H1 (cell line): ENCODE measurements at regions not wholly inside any gene's neighbourhood (a gene's known extent, or its start where the extent isn't known, plus 50 kb on each side); places are given as distances from the start of the nearest gene placed in this dataset.

Source experiments
- CTCF ChIA-PET: fragments of 300-600 bp; sonication (Branson Sonifier 250); formaldehyde crosslinking; loops from one replicate; lab custom pipeline; 2021; ENCODE audit not compliant: partially characterized antibody; lab: Charles Lee
- POLR2A ChIA-PET: fragments of 300-600 bp; sonication (Branson Sonifier 250); formaldehyde crosslinking; loops from one replicate; lab custom pipeline; 2021; ENCODE audit warnings: inconsistent platforms; ENCODE audit not compliant: partially characterized antibody; lab: Charles Lee
- DNase-seq, 2 experiments: peaks; one replicate each; pipeline versions ENCODE4 v3.0.0 to v3.0.0-alpha.2; 2010 to 2022; ENCODE audit warnings: low spot score in 2 of 2, low read depth in 1 of 2, mixed read lengths in 1 of 2
- FAIRE-seq: peaks from 2 replicates; lab custom pipeline; 2011; peaks lifted over from hg19 to GRCh38; lab: Jason Lieb, UNC
- H2AFZ ChIP-seq: 2 replicates; pipeline ENCODE4 v1.8.1; 2012; ENCODE audit warnings: low read length, inconsistent platforms
- H2AK5ac ChIP-seq: 2 replicates; pipeline ENCODE4 v1.6.1; 2013; ENCODE audit warnings: low read depth, low read length
- H2BK120ac ChIP-seq: replicated peaks from 2 replicates; pipeline ENCODE3; 2013; ENCODE audit warnings: low read depth, low read length, inconsistent platforms
- H2BK12ac ChIP-seq: 2 replicates; pipeline ENCODE4 v1.6.1; 2013; ENCODE audit warnings: low read depth, low read length
- H2BK15ac ChIP-seq: 2 replicates; pipeline ENCODE4 v1.6.1; 2013; ENCODE audit warnings: low read length
- H2BK20ac ChIP-seq: 2 replicates; pipeline ENCODE4 v1.6.1; 2013; ENCODE audit warnings: low read length
- H2BK5ac ChIP-seq: 2 replicates; pipeline ENCODE4 v1.6.1; 2013; ENCODE audit warnings: low read depth, low read length
- H3K14ac ChIP-seq: 2 replicates; pipeline ENCODE4 v1.6.1; 2013; ENCODE audit warnings: inconsistent platforms; ENCODE audit not compliant: insufficient read length
- H3K18ac ChIP-seq: 2 replicates; pipeline ENCODE4 v1.6.1; 2013; ENCODE audit warnings: low read length; ENCODE audit errors: extremely low read depth
- H3K23ac ChIP-seq: 2 replicates; pipeline ENCODE4 v1.6.1; 2013; ENCODE audit warnings: inconsistent platforms; ENCODE audit not compliant: insufficient read length
- H3K23me2 ChIP-seq: 2 replicates; pipeline ENCODE4 v1.6.1; 2013; ENCODE audit warnings: low read depth, low read length
- H3K27ac ChIP-seq: 2 replicates; pipeline ENCODE4 v1.6.1; 2011; ENCODE audit warnings: low read depth, low read length, inconsistent platforms
- H3K27me3 ChIP-seq, 4 experiments: replicated peaks in 1 of 4; 1 replicate in 1 of 4; 2 replicates in 3 of 4; pipeline versions ENCODE4 v1.6.1 to v1.8.1; 2011 to 2013; ENCODE audit warnings: low read length in 3 of 4, mild to moderate bottlenecking in 3 of 4, inconsistent platforms in 2 of 4, mixed read lengths in 2 of 4, moderate library complexity in 1 of 4; ENCODE audit not compliant: control insufficient read depth in 3 of 4, insufficient read depth in 3 of 4; ENCODE audit errors: extremely low read depth in 1 of 4
- H3K36me3 ChIP-seq, 4 experiments: 2 replicates each; pipeline versions ENCODE4 v1.6.1 to v1.8.1; 2011 to 2013; ENCODE audit warnings: mild to moderate bottlenecking in 4 of 4, low read length in 3 of 4, moderate library complexity in 2 of 4, control low read depth in 1 of 4, inconsistent platforms in 1 of 4; ENCODE audit not compliant: insufficient read depth in 4 of 4, control insufficient read depth in 2 of 4
- H3K4ac ChIP-seq: replicated peaks from 2 replicates; pipeline ENCODE3; 2013; ENCODE audit warnings: low read length, low read depth, mixed read lengths, inconsistent platforms; ENCODE audit not compliant: insufficient read length
- H3K4me1 ChIP-seq, 4 experiments: replicated peaks in 1 of 4; 1 replicate in 1 of 4; 2 replicates in 3 of 4; pipeline versions ENCODE4 v1.6.1 to v1.8.1; 2011 to 2013; ENCODE audit warnings: low read length in 3 of 4, inconsistent platforms in 2 of 4, mixed read lengths in 1 of 4; ENCODE audit not compliant: insufficient read depth in 4 of 4, control insufficient read depth in 3 of 4
- H3K4me2 ChIP-seq, 2 experiments: 2 replicates each; pipeline versions ENCODE4 v1.6.1 to v1.8.1; 2011 to 2013; ENCODE audit warnings: low read depth in 2 of 2, low read length in 2 of 2, control low read depth in 1 of 2, inconsistent platforms in 1 of 2, mild to moderate bottlenecking in 1 of 2; ENCODE audit not compliant: insufficient read depth in 1 of 2
- H3K4me3 ChIP-seq, 4 experiments: fragments of 200-600, 300-600 bp in 1 of 4; sonication (generic), shearing (Covaris generic), sonication (Bioruptor Twin) in 1 of 4; 2 replicates each; pipeline versions ENCODE4 v1.5.1 to v1.8.1; 2011 to 2016; ENCODE audit warnings: low read length in 4 of 4, low read depth in 3 of 4, control low read depth in 2 of 4, inconsistent platforms in 2 of 4, mild to moderate bottlenecking in 2 of 4, mixed read lengths in 1 of 4, moderate library complexity in 1 of 4; ENCODE audit not compliant: insufficient read depth in 2 of 4; ENCODE audit errors: extremely low read depth in 1 of 4
- H3K56ac ChIP-seq: replicated peaks from 2 replicates; pipeline ENCODE3; 2013; ENCODE audit warnings: low read depth, mild to moderate bottlenecking, mixed read lengths, low read length, inconsistent platforms; ENCODE audit not compliant: insufficient read length
- H3K79me1 ChIP-seq: 2 replicates; pipeline ENCODE4 v1.6.1; 2013; ENCODE audit warnings: low read depth, low read length, control low read depth
- H3K79me2 ChIP-seq, 2 experiments: 2 replicates each; pipeline versions ENCODE4 v1.6.1 to v1.8.1; 2012 to 2013; ENCODE audit warnings: low read length in 2 of 2, mild to moderate bottlenecking in 2 of 2, inconsistent platforms in 1 of 2; ENCODE audit not compliant: insufficient read depth in 2 of 2, control insufficient read depth in 1 of 2
- H3K9ac ChIP-seq, 4 experiments: replicated peaks in 1 of 4; 1 replicate in 1 of 4; 2 replicates in 3 of 4; pipeline versions ENCODE4 v1.6.1 to v1.8.1; 2011 to 2013; ENCODE audit warnings: low read depth in 3 of 4, low read length in 3 of 4, control low read depth in 2 of 4, mild to moderate bottlenecking in 2 of 4, moderate library complexity in 2 of 4, inconsistent platforms in 1 of 4; ENCODE audit errors: extremely low read depth in 1 of 4
- H3K9me3 ChIP-seq, 2 experiments: 2 replicates each; pipeline versions ENCODE4 v1.6.1 to v1.8.1; 2012 to 2013; ENCODE audit warnings: mild to moderate bottlenecking in 2 of 2, moderate library complexity in 2 of 2, control low read depth in 1 of 2, inconsistent platforms in 1 of 2, low read depth in 1 of 2, low read length in 1 of 2, mixed read lengths in 1 of 2; ENCODE audit not compliant: insufficient read depth in 2 of 2
- H4K20me1 ChIP-seq, 2 experiments: replicated peaks in 1 of 2; 2 replicates each; pipeline versions ENCODE3 to v1.8.1; 2011 to 2013; ENCODE audit warnings: inconsistent platforms in 2 of 2, low read length in 2 of 2, mild to moderate bottlenecking in 1 of 2; ENCODE audit not compliant: insufficient read depth in 2 of 2, control insufficient read depth in 1 of 2
- H4K5ac ChIP-seq: 2 replicates; pipeline ENCODE4 v1.6.1; 2013; ENCODE audit warnings: low read length, low read depth, mixed read lengths, inconsistent platforms; ENCODE audit not compliant: insufficient read length
- H4K8ac ChIP-seq: 2 replicates; pipeline ENCODE4 v1.8.0; 2013; ENCODE audit warnings: mild to moderate bottlenecking, moderate library complexity, low read length, inconsistent platforms; ENCODE audit not compliant: insufficient read depth; ENCODE audit errors: extremely low read depth
- H4K91ac ChIP-seq: replicated peaks from 2 replicates; pipeline ENCODE3; 2013; ENCODE audit warnings: low read length, mixed read lengths, inconsistent platforms; ENCODE audit not compliant: insufficient read length
- BACH1 ChIP-seq: IDR thresholded peaks from 2 replicates; pipeline ENCODE4 v1.6.1; 2012; ENCODE audit warnings: low read length, improper control_type of control experiment
- BCL11A ChIP-seq, 2 experiments: IDR thresholded peaks; one replicate each; pipeline ENCODE4 v1.6.1; 2011; ENCODE audit warnings: low read depth in 2 of 2, low read length in 2 of 2, mild to moderate bottlenecking in 2 of 2
- CHD2 ChIP-seq: IDR thresholded peaks from 2 replicates; pipeline ENCODE4 v1.6.1; 2012; ENCODE audit warnings: low read length, improper control_type of control experiment
- CTBP2 ChIP-seq: IDR thresholded peaks from 2 replicates; pipeline ENCODE4 v1.7.0; 2011; ENCODE audit warnings: borderline replicate concordance, mild to moderate bottlenecking, moderate library complexity, mixed read lengths, low read length; ENCODE audit not compliant: insufficient read depth, insufficient read length
- EP300 ChIP-seq, 2 experiments: IDR thresholded peaks; 1 replicate in 1 of 2; 2 replicates in 1 of 2; pipeline ENCODE4 v1.6.1; 2011 to 2012; ENCODE audit warnings: low read depth in 2 of 2, low read length in 2 of 2, mild to moderate bottlenecking in 2 of 2, borderline replicate concordance in 1 of 2, inconsistent platforms in 1 of 2, moderate library complexity in 1 of 2
- RAD21 ChIP-seq, 2 experiments: IDR thresholded peaks in 1 of 2; conservative IDR thresholded peaks in 1 of 2; 2 replicates each; pipeline ENCODE4 v1.6.1; 2011; ENCODE audit warnings: low read depth in 2 of 2, low read length in 2 of 2, improper control_type of control experiment in 1 of 2, inconsistent platforms in 1 of 2, mild to moderate bottlenecking in 1 of 2, moderate library complexity in 1 of 2
- SIX5 ChIP-seq: IDR thresholded peaks from 2 replicates; pipeline ENCODE4 v1.6.1; 2011; ENCODE audit warnings: mild to moderate bottlenecking, low read depth, low read length
- SRF ChIP-seq: IDR thresholded peaks from 2 replicates; pipeline ENCODE4 v1.6.1; 2011; ENCODE audit warnings: mild to moderate bottlenecking, low read depth, low read length, moderate library complexity
- TCF12 ChIP-seq: IDR thresholded peaks from 2 replicates; pipeline ENCODE4 v1.6.1; 2011; ENCODE audit warnings: low read depth, mild to moderate bottlenecking, low read length
- TEAD4 ChIP-seq: IDR thresholded peaks from 2 replicates; pipeline ENCODE4 v1.6.1; 2012; ENCODE audit warnings: low read depth, low read length, inconsistent platforms, mixed read lengths
- WGBS, 2 experiments: shearing (Covaris generic) in 1 of 2; methylation state at CpG; one replicate each; pipeline versions ENCODE4 v1.1.6 to v1.1.7; 2013 to 2015; ENCODE audit warnings: low lambda C conversion rate in 2 of 2, mixed read lengths in 2 of 2, inconsistent platforms in 1 of 2, low coverage in 1 of 2, missing lambda C conversion rate in 1 of 2; ENCODE audit not compliant: insufficient replicate concordance in 2 of 2, insufficient coverage in 1 of 2, insufficient read length in 1 of 2; ENCODE audit errors: extremely low coverage in 1 of 2, missing lambda C conversion rate in 1 of 2; 5-methylcytosine and 5-hydroxymethylcytosine counted together
- TF ChIP-seq, protein P1 (sequence below): IDR thresholded peaks from 2 replicates; pipeline ENCODE4 v1.6.1; 2011; ENCODE audit warnings: low read length, improper control_type of control experiment

DNA sequence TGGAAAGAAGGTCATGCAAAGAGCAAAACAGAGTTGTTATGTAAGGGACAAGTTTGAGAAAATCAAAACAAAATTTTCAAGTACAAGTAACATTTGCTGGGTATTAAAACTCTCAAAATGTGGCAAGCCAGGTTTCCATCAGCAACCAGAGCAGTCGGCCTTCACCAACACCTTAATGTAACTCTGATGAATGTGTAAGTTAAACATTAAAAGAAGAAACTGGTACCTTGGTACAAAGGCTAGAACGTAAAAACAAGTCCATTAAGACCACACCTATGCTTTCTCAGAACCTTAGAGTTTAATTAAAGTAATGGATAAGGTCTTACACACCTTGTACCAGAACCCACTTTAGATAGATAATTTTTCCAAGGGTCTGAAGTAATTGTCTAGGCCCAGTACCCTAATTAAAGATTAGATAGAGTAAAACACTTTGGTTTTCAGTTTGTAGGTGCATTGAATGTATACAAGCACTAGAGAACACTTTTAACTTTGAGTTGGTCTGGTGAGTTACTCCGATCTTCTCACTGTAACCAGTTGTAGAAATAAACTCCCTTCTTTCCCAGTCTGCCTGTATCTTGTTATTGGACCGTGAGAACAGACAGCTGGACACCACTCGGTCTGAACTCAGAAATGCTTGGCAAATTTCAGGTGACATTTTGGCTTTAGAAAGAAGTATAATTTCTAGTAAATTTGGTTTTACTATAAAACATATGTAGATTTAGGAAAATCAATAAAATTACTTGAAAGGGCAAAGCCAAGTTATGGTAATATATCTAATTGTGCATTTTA, 319.4 kb downstream of the HTR1B start:
- no peak overlapping the region for H3K18ac ChIP-seq
- no peak overlapping the region for H3K23ac ChIP-seq
- H3K9ac ChIP-seq: no peak overlapping the region
- H3K27me3 ChIP-seq: no peaks in the 10 kb centered on the region
- no peak overlapping the region for H2BK15ac ChIP-seq
- no peaks in the 10 kb centered on the region for H3K79me1 ChIP-seq
- H3K4me1 ChIP-seq: peaks cover 0 to 3% (median 0%) of the 10 kb centered on the region in 4 experiments; a peak in 1 of 7 replicates
- no peaks in the 10 kb centered on the region for H3K79me2 ChIP-seq
- no peak overlapping the region for H3K4ac ChIP-seq
- no peak overlapping the region for H2BK20ac ChIP-seq
- H2AK5ac ChIP-seq: no peak overlapping the region
- FAIRE-seq (no peak), DNase-seq (no peak)
- POLR2A ChIA-PET: no interaction called here
- H3K23me2 ChIP-seq: no peaks in the 10 kb centered on the region
- TF ChIP-seq CHD2: no peak
- no peak for TF ChIP-seq TCF12
- TF ChIP-seq CTBP2: no peak
- no peak for TF ChIP-seq BACH1
- TF ChIP-seq SIX5: no peak
- TF ChIP-seq EP300 (IDR thresholded peaks at IDR 0.05; ENCODE audit: borderline replicate concordance in 1 of 2, low read depth in 2 of 2, low read length in 2 of 2): no peak
- TF ChIP-seq TEAD4: no peak
- TF ChIP-seq RAD21 (IDR thresholded peaks at IDR 0.05 in 1 of 2, conservative IDR thresholded peaks at IDR 0.05 in 1 of 2; ENCODE audit: low read depth in 2 of 2, low read length in 2 of 2): no peak
- TF ChIP-seq BCL11A (IDR thresholded peaks at IDR 0.05; ENCODE audit: low read depth in 2 of 2, low read length in 2 of 2): no peak
- TF ChIP-seq SRF: no peak
- TF ChIP-seq, protein P1, sequence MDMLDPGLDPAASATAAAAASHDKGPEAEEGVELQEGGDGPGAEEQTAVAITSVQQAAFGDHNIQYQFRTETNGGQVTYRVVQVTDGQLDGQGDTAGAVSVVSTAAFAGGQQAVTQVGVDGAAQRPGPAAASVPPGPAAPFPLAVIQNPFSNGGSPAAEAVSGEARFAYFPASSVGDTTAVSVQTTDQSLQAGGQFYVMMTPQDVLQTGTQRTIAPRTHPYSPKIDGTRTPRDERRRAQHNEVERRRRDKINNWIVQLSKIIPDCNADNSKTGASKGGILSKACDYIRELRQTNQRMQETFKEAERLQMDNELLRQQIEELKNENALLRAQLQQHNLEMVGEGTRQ: no peak
- H3K56ac ChIP-seq: no peak overlapping the region
- CTCF ChIA-PET: no interaction called here
- H3K27ac ChIP-seq: no peak overlapping the region
- H3K9me3 ChIP-seq: no peaks in the 10 kb centered on the region
- H4K8ac ChIP-seq: no peak overlapping the region
- H3K36me3 ChIP-seq: no peaks in the 10 kb centered on the region
- no peak overlapping the region for H2AFZ ChIP-seq
- H3K4me3 ChIP-seq: no peak overlapping the region
- no peak overlapping the region for H2BK120ac ChIP-seq
- no peak overlapping the region for H2BK5ac ChIP-seq
- H4K5ac ChIP-seq: no peak overlapping the region
- H4K20me1 ChIP-seq: no peaks in the 10 kb centered on the region
- H3K14ac ChIP-seq: no peak overlapping the region
- 90% methylated on average over 5 of the region's 5 CpGs; no CpG with 5 or more reads in 1 of the 2 experiments for WGBS, 2 experiments
- no peak overlapping the region for H3K4me2 ChIP-seq
- no peak overlapping the region for H4K91ac ChIP-seq
- no peak overlapping the region for H2BK12ac ChIP-seq
